ENCODE measurements at regions not wholly inside any gene's neighbourhood (a gene's known extent, or its start where the extent isn't known, plus 50 kb on each side); places are given as distances from the start of the nearest gene placed in this dataset.
A peak's percentile ranks its signal among the peaks of the same experiment; 100 is the strongest.
"Not testable (repeated sequence)": the region's sequence is repeated elsewhere in the genome, so short reads cannot be mapped to it uniquely, and the experiment has no call there.

DNA sequence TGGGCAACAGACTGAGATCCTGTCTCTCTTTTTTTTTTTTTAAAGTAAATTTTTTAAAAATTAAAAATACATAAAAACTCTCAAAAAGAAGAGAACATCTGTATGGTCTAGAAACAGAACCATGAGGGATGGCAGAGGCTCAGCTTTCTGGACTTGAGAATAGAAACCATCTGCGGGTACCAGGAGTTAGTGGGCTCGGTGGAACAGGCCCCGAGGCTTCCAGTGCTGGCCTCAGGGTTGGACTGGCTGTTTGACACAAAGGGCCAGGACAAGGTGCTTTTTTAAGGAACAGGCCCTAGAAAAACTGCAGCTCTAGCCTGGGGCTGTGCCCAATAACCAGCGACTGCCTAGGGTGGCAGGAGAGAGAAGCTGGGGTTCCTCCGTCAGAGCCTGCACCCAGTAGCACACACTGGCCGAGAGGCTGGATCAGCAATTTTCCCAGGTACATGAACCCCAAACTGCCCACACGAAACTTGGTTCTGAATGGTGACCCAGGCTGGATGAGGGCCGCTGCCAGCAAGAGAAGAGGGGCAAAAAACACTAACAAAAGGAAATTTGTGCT lies 131.0 kb upstream of the OLIG3 start:
- DNase-seq = no peak

DNA sequence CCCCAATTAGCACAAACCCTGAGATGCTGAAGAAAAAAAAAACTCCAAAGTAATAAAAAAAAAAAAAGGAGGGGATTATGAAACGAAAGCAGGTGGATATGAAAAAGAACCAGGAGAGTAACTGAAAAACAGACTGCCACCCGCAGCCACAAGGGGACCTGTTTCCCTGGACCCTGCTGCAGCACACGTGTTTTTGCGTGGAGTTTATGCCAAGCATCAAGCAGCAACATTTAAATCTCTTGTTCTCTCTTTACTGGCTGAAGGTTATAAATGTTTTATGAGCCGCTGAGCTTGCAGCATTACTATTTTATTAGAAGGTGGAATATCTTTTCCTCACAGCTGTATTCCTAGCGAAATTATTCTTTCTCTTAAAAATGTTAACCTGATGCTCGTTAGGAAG lies 131.6 kb upstream of the OLIG3 start:
- no peak for DNase-seq

DNA sequence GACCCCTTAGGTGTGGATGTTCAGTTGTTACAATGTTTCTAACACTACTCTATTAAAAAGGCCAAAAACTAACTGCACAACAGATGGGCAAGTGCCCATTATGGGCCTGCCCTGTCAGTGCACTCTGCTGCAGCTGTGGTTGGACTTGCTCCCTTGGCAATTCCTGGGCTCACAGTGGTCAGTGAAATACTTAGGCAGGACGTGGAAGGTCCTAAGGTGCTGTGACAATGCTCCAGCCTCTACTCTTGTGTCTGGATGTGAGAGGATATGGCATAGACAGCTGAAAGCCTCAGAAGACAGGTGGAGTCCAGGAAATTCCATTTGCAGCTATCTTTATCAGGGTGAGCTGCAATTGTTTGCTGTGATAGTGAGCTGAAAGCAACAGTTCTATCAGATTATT lies 136.5 kb upstream of the OLIG3 start:
- no peak for DNase-seq

DNA sequence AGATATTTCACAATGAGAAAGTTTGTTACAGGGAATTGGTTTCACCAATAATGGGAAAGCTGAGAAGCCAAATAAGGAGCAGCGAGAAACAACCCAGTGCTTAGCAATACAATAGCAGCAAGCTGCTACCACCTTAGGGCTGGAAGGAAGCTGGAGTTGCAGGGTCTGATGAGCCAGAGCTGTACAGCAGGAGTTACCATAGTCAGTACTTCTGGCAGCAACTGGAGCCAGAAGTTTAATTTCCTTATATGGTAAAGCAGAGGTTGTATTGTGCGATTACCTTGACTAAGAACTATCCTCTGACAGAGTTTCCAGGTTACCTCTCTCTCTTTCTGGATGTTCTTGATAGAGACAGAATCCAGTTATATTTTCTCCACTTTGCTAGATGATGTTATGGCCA lies 137.1 kb upstream of the OLIG3 start:
- DNase-seq = no peak

DNA sequence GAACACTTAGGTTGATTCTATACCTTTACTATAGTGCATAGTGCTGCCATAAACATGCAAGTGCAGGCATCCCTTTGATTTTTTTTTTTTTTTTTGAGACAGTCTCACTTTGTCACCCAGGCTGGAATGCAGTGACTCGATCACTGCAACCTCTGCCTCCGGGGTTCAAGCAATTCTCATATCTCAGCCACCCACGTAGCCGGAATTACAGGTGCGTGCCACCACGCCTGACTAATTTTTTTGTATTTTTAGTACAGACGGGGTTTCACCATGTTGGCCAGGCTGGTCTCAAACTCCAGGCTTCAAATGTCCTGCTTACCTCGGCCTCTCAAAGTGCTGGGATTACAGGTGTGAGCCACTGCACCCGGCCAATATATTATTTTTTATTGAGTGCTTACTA lies 140.0 kb upstream of the OLIG3 start:
- DNase-seq = not testable (repeated sequence)

DNA sequence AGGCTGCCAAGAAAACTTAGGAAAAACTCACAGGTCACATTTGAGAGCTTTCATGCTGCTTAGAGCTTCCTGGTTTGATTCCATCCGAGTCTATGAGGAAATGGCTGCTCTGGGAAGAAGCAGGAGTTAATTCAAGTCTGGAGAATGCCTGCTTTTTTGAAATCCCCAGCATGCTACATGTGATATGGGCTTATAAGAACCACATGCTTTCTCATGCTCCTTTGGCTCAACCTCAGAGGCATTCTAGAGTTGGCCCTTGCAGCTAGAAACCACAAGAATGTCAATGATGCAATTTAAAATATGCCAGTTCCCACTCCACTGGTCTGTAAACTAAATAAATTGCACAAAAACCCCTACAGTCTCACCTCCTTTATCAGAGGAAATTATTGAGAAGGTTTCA lies 142.9 kb upstream of the OLIG3 start:
- peak; percentile 63 for DNase-seq

DNA sequence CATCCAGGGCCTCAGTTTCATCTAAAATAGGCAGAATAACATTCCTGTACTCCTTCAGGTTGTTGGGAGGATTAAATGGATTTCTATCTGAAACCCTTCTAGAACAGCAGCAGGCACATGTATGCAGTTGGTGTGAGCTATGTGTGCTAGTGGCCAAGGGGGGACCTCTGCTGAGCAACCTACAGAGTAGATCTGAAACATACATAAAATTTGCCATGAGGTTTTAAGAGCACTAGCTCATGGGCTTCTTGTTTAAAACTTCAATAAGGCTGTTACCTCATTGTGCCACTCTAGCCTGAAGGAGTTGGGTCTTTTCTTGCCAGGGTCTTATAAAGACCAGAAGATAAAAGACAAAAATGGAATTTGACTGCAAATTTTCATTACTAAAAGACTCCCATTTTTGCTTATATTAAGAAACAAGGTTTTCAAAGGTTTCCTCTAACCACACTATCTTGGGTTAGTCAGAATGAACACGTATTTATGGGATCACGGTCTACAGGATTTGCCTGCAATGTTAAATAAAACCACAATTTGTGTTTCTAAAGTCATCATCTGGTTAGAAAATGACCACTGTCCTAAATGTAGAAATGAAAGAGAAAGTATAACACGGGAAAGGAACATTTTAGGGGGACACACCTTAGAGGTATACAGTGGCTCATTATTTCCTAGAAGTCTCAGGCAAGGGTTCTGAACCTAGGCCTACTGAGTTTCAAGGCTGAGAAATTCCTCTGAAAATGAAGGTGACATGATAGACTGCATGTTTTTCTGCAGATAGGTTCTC lies 144.9 kb upstream of the OLIG3 start:
- DNase-seq = no peak

DNA sequence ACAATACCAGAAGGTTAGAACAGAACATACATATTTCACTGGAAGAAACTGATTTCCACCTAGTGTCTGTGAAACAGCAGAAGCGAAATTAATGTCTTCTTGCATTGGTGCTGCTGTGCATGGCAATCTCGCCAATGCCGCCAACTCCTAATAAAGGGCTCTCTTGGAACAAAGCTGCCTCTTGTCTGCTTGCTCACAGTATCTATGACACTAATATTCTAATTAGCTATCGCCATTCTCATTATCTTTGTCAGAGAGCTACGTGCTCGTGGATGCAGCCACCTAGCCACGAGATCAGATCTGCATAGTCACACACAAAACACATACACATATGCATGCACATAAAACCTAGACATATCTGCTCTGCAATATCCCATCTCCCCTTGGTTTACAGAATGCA lies 145.9 kb upstream of the OLIG3 start:
- DNase-seq = no peak

DNA sequence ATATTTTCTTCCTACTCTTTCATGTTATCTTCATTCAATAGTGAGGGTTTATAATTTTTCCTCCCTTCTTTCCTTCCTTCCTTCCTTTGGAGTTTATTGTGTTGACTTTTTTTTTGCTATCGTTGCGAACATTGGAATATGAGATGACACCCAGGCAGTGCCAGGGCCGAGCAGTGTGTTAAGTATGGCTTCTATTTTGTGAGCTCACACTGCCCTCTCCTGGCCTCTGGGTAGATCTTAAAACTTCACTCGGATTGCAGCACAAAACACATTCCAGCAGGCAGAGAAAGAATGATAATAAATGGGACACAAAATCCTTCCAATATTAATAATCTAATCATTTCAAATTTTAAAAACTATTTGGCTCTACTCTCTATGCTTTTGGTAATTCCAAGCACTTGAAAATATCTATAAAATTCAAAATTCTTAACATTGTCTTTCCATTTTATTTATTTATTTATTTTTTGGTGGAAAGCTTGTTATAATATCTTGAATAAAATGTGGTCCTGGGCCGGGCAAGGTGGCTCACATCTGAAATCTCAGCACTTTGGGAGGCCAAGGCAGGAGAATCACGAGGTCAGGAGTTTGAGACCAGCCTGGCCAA lies 147.4 kb upstream of the OLIG3 start:
- DNase-seq = peak; percentile 19

DNA sequence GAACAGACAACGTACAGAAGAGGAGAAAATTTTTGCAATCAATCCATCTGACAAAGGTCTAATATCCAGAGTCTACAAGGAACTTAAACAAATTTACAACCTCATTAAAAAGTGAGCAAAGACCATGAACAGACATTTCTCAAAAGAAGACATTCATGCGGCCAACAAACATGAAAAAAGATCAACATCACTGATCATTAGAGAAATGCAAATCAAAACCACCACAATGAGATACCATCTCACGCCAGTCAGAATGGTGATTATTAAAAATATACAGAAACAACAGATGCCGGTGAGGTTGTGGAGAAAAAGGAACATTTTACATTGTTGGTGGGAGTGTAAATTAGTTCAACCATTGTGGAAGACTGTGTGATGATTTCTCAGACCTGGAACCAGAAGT lies 149.0 kb upstream of the OLIG3 start:
- DNase-seq = not testable (repeated sequence)

DNA sequence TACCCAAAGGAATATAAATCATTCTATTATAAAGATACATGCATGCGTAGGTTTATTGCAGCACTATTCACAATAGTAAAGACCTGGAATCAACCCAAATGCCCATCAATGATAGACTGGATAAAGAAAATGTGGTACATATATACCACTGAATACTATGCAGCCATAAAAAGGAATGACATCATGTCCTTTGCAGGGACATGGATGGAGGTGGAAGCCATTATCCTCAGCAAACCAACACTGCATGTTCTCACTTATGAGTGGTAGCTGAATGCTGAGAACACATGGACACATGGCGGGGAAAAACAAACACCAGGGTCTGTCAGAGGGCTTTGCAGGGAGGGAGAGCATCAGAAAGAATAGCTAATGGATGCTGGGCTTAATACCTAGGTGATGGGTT lies 149.4 kb upstream of the OLIG3 start:
- DNase-seq = not testable (repeated sequence)

DNA sequence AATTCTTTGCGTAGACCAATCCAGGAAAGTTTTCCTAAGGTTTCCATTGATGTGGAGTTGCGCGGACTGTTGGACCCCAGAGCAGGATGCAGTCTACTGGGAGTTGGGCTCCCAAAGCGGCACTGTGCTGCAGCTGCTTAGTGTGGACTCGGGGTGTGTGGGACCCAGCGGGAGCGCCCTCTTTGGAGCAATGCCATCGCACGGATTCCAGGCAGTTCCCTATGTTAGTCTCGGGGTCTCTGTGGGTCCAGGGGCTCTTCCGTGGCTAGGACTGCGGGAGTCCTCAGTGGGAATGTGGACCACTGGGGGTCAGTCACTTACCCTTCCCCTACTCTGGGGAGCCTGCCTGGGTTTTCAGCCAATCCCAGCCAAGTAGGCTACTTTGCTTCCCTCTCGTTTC lies 151.7 kb upstream of the OLIG3 start:
- DNase-seq = no peak

DNA sequence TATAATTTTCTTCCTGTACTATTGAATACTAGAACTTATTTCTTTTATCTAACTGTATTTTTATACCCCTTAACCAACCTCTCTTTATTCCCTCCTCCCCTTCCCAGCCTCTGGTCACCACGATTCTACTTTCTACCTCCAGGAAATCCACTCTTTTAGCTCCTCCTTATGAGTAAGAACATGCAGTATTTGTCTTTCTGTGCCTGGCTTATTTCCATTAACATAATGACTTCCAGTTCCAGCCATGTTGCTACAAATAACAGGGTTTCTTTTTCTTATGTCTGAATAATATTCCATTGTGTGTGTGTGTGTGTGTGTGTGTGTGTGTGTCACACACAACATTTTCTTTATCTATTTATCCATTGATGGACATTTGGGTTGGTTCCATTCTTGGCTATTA lies 152.3 kb upstream of the OLIG3 start:
- DNase-seq = no peak

DNA sequence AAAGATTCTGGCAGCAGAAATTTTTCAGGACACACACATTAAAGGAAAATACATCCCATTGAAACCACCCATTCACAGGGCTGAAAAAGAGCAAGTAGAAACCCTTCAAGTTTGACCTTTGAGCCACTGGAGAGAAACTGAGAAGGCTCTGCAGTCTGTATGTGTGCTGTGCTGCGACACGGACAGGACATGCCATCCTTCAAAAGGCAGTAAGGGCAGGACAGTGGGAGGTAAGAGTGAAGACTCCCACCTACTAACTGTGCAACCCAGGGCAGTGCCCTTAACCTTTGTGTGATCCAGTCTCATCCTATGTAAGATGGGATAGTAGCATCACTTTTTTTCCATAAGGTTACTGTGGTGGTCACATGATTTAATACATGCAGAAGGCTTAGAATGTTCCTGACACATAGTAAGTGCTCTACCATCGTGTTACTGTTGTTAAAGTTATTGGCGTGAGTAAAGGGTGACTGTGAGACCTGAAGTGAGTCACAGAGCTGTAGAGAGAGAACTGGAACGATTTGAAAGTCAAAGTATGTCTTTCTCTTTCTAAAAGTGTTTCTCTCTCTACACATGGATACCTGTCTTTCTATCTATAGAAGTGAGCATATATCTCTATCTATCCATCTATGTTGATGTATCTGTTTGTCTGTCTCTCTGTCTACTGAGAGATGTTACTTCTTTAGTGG lies 153.7 kb upstream of the OLIG3 start:
- no peak for DNase-seq

DNA sequence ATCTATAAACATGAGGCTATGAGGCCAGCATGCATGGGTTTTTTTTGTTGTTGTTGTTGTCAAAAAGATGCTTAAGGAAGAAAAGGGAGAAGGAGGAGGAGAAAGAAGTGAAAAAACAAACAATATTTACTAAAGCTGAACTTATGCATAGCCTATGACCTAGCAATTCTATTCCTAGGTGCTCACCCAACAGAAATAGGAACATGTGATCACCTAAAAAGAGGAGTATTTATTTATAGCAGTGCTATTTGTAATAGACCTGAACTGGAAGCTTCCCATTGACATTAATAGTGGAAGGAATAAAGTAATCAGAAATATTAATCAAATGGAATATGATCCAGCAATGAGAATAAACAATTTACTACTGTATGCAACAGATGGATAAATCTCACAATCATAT lies 156.5 kb upstream of the OLIG3 start:
- no peak for DNase-seq

DNA sequence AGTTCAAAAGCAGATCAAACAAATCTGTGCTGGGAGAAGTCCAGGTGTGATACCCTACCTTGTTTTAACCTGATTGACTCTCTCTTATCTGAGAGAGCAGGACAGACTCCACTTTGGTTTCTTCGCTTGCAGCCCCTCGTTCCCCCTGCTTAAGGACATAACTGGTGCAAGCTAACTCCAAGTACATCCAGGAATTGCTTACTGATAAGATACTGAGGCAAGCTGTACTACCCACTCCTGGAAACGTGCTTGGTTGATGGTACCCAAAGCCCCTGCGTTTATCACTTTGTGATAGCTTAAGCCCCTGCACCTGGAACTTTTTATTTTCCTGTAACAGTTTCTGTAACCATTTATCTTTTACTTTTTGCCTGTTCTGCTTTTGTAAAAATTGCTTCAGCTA lies 157.0 kb upstream of the OLIG3 start:
- DNase-seq = no peak

DNA sequence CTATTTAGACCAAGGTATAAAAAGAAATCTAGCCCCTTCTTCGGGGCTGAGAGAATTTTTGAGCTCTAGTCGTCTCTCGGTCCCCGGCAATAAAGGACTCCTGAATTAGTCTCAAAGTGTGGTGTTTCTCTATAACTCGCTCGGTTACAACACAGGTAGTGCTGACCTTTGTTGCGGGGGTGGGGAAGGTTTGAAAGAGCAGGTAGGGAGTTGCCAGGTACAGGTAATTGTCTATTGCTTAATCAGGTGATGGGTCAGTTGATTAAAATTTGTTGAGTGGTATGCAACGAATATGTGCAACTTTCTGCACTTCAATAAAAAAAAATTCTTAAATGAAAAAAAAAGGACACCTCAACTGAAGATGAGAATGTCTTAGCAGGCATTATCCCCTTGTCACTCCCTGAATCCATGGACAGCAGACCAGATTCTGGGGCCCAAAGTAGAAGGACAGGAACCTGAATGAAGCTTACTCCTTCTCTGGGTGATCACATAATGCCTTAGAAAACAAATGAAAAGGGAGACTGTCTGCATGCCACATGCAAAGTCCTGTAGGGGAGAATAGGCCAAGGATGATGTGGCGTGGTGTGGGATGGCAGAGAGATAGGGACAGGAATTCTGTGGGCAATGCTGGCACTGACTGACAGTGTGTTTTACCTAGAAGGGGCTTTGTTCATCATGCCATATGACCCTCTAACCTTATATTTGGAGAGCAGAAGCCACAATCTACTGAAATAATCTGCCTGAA lies 157.6 kb upstream of the OLIG3 start:
- DNase-seq = no peak

DNA sequence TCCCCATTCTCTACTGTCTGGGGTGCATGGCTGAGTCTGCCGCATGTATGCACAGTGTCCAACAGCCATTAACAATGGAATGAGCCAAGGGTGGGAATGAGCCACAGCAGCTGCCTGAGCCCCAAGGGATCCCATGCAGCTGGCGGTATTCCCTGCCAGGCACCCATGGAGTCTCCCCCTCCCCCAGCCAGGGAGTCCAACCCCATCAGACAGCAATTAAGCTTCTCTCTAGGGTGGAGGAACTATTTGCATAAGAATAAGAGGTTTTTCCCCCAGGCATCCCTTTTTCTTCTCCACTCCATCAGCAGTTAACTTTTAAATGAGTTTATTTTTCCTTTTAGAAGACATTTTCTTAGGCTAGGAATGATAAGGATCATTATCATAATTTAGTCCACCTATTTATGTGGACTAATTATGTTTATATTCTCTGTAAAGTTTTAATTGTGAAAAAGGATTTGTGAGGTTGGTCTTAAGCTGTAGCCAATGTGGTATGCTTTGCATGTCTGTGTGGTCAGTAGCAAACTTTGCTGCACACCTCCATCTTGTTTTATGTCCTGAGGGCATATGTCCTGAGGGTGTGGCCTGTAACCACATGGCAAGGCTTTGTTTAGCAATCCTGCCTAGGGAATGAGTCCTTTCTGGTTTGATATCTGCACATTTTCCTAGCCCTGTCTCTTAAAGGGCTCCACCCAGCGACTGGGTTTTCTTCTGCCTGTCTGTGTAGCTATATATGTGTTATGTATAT lies 158.9 kb upstream of the OLIG3 start:
- DNase-seq = no peak

DNA sequence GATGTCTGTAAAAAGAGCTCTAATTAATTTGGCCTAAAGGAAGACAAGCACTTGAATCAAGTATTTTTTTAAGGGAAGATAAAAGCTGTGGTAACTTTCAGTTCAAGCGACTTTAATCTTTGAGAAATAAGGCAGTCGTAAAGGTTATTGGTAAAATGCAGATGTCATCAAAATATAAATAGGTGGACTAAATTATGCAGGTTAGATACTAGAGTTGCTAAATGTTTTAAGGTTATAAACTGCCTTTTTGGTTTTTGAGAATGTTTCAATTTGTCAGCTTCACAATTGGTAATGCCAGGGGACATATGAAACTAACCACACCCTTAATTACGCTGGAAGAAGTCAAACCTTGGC lies 159.5 kb upstream of the OLIG3 start:
- DNase-seq = no peak

DNA sequence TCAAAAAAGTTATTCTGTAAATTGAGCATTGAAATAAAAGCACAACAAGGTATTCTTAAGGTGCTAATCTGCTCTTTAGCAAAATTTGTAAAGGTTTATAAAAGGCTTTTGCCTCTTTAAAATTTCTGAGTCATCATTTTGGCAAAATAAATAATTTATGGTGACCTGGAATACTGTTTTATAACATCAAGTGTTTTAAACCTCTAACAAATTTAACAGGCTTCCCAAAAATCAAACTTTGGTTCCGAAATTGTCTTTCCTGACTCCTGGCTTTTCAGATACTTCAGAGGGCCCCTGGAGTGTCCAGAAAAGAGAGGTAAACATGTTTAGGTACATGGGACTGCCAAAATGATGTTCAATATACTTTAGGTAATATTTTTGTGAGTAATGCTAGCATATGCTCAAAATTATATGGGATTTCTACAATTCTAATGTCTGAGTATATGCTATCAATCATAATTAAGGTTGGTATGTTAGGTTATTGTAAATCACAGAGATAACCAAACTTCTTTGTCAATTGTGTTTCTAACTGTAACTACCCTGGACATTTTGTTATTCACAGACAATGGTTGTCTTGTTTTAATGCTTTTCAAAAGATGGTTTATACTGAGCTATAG lies 160.3 kb upstream of the OLIG3 start:
- no peak for DNase-seq

DNA sequence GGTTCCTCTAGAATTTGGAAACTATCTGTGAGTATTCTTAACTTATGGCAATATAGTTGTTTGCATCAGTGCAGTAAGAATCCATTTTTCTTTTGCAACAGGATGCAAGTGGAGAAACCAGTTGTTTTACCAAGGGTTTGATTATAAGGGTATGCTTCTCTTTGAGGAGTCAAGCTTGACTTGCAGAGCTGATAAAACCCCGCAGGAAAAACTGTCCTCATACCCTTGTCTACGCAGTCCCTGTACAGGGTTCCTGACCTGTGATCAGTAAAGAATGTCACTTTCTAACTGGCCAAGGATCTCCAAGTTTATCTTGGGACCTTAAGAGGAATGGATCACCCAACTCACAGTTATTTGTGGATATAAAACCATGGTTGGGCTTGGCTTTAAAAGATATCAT lies 161.1 kb upstream of the OLIG3 start:
- no peak for DNase-seq

DNA sequence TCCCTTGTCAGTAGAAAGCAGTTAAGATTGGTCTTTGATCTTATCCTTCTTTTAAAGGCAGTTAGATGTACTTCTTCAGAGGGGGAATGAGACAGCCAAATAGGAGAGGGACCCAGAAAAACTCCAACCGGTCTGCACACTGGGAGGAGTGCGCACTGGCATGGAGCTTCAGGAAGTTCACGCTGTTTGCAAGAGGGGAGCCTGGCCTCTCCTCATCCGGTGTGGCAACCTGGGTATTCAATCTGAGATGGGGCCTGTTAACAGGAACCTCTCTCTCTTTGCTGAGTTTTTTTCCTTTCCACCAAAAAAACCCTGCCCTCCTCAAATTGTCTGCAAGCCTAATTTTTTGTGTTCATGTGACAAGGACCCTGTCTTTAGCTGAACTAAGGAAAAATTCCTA lies 162.5 kb upstream of the OLIG3 start:
- DNase-seq = no peak

Data from amniotic stem cell (primary cell).